GM19239 (cell line): ENCODE measurements at regions not wholly inside any gene's neighbourhood (a gene's known extent, or its start where the extent isn't known, plus 50 kb on each side); places are given as distances from the start of the nearest gene placed in this dataset.
"Not testable (repeated sequence)": the region's sequence is repeated elsewhere in the genome, so short reads cannot be mapped to it uniquely, and the experiment has no call there.

Experiments used
- DNase-seq: peaks from one replicate; pipeline ENCODE4 v3.0.0; 2011; ENCODE audit warnings: low spot score; ENCODE audit not compliant: insufficient read length
- FAIRE-seq: peaks from 2 replicates; lab custom pipeline; 2011; peaks lifted over from hg19 to GRCh38; lab: Jason Lieb, UNC

DNA sequence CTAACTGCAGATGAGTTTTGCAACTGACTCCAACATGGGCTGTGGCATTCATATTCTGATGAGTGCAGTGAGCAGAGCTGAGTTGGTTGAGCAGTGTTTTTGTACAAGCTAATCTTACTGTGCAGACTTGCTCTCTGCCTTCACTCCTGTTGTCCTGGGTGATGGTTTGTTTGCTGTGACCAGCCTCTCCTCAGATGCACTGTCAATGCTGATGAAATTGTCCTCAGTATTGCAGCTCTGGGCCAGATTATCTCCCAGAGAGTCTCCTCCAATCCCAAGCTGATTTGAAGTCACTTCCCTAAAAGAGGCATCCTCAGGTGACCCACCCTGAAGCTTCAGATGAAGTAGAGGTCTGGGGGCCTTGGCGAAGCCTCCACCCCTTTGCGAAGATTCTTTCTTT is 581.8 kb downstream of the ACTL7B start:
- FAIRE-seq (no peak), DNase-seq (no peak)

DNA sequence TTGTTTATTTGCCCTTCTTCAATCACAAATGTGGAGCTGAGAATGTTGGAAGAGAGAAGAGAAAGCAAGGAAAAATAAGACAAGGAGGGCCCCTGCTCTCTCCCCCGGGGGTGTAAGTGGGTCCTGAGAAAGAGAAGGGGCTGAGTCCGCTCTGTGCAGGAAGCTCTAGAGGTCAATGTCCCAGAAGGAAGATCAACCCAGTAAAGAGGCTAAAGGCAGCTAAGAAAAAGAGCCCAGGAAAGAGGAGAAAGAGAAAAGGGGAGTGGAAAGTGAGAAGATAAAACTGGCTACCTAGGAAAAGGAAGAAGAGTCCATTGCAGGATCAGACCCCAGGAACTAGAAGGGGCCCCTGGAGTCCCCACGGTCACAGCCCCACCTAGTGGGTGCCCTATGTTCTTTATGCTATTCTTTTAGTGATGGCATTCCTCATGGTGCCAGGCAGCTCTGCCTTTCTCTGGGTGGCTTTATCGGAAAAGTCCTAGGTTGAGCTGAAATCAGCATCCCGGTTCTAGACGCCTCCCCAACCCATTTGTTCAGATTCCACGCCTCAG is 583.4 kb downstream of the ACTL7B start:
- DNase-seq: no peak
- no peak for FAIRE-seq

GRCh38 chr9:108271646-108272348 is 584.0 kb downstream of the ACTL7B start:
- FAIRE-seq (no peak), DNase-seq (no peak)

DNA sequence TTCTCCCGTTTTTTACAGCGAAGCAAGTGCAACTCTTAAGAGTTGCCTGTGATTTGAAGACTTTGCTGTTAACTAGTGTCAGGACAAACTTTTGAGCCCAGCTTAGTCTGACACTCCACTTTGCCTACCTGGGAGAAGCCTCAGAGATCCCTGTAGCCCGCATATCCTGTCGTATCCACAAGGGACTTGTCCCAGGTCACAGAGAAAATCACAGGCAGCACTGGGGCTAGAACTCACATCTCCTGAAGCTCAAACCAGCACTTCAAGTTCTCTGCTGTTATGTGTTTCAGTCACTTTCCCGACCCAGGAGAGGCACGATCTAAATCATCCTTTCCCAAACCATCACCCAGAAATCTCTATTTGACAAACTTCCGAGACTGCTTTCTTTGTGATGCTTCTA is 584.5 kb downstream of the ACTL7B start:
- DNase-seq: no peak
- no peak for FAIRE-seq

- FAIRE-seq (no peak), DNase-seq (no peak)
Measured at GRCh38 chr9:108270561-108270960, 585.2 kb downstream of the ACTL7B start.

GRCh38 chr9:108270051-108270450 is 585.7 kb downstream of the ACTL7B start:
- FAIRE-seq: no peak
- no peak for DNase-seq

DNA sequence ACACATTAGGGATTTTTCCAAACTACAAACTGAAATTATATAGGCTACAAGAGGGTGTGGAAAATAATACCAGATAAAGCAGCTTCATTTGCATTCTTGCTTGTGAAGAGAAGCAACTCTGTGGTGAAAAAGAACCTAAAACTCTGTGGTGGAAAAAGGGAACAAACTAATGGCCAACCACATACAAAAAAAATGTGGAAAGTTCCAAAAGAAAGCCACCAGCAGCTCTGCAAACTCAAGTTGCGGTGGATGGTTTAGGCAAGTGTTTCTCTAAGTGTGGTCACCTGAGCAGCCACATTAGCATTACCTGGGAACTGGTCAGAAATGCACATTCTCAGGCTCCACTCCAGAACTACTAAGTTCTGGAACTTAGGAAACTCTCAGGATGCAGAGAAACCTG is 586.4 kb downstream of the ACTL7B start:
- DNase-seq: no peak
- FAIRE-seq: no peak

DNA sequence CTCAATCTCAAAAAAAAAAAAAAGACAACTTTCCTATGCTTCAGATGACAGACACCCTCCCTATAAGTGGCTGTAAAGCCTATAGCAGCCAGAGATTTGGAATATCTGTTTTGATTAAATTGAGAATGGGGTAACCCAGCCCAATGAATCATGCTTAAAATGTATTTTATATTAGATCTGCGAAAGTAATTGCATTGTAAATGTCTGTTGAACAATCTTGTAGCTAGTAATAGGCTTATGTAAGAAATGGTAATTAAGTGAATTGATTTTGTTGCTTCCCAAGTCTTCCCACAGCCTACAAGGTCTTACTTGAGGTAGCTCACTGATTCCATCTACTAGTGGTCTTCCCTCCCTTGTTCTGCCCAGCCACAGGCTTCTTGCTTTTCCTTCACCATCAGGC is 590.7 kb downstream of the ACTL7B start:
- no peak for DNase-seq
- no peak for FAIRE-seq

DNA sequence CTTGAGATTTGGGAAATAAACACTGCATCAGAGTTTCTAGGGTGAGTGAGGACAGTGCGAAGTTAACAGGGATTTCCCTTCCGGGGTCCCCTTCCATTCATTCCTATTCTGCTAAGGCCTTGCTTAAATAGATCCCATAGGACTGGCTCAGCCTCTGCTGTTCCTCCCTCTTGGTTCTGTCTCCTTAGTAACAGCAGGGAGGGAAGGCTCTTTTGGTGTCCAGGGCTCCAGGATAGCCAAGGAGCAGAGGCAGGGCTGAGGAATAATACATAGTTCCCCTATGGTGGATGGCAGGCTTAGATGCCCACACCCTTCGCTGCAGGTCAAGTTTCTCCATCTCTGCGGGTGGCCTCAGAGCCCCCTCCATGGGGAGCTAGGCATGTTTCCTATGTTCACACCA is 591.7 kb downstream of the ACTL7B start:
- no peak for FAIRE-seq

DNA sequence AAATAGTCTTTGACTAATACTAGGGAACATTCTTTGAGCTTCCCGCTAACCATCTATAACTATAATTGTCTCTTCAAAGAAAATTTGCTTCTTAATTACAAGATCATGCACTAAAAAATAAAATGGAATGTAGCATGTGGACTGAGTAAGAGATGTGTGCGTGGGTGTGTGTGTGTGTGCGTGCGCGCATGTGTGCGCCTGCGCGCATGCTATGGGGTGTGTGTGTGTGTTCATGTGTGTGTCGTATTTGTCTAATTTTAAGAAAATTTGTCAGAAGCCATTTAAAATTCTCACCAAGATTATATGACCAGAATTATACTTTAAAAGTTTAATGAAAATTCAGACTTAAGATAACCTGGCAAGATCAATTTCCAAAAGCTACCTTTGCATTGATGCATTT is 593.0 kb downstream of the ACTL7B start:
- no peak for DNase-seq
- no peak for FAIRE-seq

More for the DNA sequence above, 591.7 kb downstream of the ACTL7B start:
- no peak for DNase-seq

DNA sequence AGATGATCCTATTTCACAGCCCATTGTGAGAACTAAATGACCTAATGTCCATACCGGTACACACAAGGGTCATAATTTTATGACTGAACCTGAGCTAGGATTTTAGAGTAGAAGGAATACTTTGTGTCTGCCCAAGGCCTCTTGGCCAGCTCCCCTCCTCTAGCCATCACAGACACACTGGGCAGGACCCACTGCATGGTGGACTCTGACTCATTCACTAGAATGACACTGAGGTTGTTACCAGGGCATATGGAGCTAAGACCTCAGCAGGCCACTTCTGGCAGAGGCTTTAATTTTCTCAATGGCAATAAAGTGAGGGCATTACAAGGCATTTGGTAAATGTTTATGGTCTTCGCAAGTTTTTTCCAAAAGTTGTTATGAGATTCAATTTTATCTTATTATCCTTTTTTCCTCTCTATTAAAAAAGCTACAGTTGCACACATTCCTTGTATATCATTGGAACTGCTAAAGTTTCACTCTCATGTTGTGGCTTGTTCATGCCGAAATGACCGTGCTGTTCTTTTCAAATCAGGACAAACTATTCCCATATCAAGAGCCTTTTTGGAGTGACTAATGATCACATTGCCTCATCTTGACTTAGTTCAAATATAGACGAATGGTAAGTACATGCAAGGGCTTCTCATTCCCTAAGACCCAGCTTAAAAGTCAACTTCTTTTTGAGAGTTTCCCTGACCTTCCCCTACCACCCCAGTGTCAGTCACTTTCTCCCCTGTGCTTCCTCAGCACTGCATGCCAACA is 595.7 kb downstream of the ACTL7B start:
- no peak for FAIRE-seq
- no peak for DNase-seq

DNA sequence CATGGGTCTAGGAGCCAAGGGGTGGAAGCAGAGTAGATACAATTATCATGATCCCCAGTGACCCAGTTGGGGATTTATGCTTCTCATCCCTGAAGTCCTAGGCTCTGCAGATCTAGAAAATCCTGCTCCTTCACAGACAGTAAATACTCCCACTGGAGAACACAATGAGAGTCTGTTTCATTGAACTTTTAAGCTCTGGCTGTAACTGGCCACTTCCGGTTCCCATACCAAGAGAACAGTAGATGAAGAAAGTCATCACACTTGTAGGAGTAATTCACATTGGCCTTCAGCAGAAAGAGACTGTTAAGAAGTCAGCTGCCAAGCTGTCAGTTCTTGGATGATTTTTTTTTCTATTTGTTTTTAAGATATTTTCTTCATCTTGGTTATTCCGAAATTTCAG is 597.1 kb downstream of the ACTL7B start:
- no peak for FAIRE-seq
- no peak for DNase-seq

DNA sequence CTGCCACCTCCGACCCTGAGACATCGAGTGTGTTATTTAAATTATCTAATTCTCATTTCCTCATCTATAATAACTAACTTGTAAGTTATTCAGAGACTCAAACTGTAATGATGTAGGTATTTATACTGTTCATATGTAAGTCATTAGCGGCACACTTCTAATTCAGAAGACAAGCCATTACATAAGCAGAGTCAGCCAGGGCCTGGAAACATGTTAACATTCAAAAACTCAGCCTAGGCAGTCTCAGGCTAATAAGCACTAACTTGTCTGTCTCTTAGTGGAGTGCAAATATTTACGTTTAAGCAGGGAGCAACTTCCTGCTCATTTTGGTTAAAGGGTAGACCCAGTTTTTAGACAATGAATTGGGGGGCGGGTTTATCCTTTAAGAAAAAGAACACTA is 598.4 kb downstream of the ACTL7B start:
- DNase-seq (no peak), FAIRE-seq (no peak)

DNA sequence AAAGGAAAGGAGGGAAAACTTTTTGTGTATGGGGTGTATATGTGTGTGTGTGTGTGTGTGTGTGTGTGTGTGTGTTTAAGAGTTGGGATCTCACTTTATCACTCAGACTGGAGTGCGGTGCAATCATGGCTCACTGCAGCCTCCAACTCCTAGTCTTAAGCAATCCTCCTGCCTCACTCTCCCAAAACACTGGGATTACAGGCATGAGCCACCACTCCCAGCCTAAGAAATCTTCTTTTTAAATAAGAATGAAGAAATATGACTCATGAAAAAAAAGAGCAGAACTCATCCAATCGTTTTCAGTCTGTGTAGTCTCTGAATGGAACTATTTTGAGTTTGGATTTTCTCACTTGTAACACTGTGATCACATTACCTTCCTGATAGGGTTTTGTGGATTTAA is 601.5 kb downstream of the ACTL7B start:
- FAIRE-seq: no peak
- DNase-seq: no peak

DNA sequence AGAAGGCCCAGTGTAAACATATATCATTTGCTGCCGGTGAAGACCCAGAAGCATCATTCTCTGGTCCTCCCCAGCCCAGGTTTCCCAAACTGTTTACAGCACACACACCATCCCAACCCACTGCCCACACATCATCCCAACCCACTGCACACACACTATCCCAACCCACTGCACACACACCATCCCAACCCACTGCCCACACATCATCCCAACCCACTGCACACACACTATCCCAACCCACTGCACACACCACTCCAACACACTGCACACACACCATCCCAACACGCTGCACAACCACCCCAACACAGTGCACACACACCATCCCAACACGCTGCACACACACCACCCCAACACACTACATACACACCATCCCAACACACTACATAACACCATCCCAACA is 608.4 kb downstream of the ACTL7B start:
- DNase-seq, FAIRE-seq: not testable (repeated sequence)

DNA sequence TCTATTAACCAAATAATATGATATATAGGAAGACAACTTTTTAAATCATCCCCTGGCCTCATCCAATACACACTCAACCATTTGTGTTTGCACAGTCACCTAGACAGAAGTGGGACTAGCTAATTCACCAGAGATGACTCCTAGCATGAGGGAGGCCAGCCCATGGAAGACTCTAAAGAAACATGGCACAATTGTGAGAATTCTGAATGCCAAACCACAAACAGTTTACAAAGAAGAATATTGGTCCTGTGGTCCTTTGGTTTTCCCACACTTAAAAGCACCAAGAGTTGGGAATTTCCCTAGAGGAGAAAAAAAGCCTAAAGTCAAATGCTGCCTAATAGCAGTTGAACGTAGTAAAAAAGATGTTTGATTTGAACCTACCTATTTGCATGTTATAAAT is 609.9 kb downstream of the ACTL7B start:
- FAIRE-seq: no peak

DNA sequence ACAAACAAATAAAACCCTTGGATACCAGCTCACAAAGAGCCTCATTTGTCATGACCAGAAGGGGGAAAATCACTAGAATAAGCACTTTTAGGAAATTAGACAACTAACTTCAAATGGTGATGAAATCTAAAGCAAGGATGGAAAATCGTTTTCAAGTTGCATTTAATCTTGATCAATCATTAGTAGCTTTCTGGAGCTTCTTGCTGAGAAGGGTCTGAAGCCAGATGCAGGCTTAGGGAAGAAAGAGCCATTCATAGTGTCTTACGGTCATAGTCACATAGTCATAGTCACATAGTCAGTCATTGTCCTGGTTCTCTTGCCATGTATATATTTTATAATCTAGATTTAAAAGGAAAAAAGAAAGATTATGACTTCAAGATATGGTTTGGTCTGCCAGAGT is 610.5 kb downstream of the ACTL7B start:
- FAIRE-seq (no peak), DNase-seq (no peak)

More for the DNA sequence above, 609.9 kb downstream of the ACTL7B start:
- DNase-seq: no peak

GRCh38 chr9:108244686-108245085 is 611.1 kb downstream of the ACTL7B start:
- DNase-seq: no peak
- FAIRE-seq: no peak

GRCh38 chr9:108241384-108242073 is 614.3 kb downstream of the ACTL7B start:
- FAIRE-seq: no peak
- no peak for DNase-seq

- FAIRE-seq: no peak
- no peak for DNase-seq
Measured at GRCh38 chr9:108239696-108240321, 616.0 kb downstream of the ACTL7B start.
